SK-N-SH (cell line): ENCODE measurements at regions not wholly inside any gene's neighbourhood (a gene's known extent, or its start where the extent isn't known, plus 50 kb on each side); places are given as distances from the start of the nearest gene placed in this dataset.

Source experiments
- CHD2 ChIP-seq: fragments of 150-350 bp; IDR thresholded peaks from 2 replicates; pipeline ENCODE4 v1.6.1; 2018; ENCODE audit warnings: low read length; ENCODE audit not compliant: partially characterized antibody
- CTCF ChIP-seq: fragments of 200-600 bp; sonication (generic); IDR thresholded peaks from 2 replicates; pipeline ENCODE4 v1.6.1; 2017; ENCODE audit warnings: antibody characterized with exemption, mild to moderate bottlenecking, moderate library complexity
- ELF1 ChIP-seq: IDR thresholded peaks from 2 replicates; pipeline ENCODE4 v1.4.0; 2012
- EP300 ChIP-seq, 2 experiments: IDR thresholded peaks; 2 replicates each; pipeline versions ENCODE4 v1.4.0 to v1.6.1; 2012; ENCODE audit warnings: borderline replicate concordance in 1 of 2, low read depth in 1 of 2, low read length in 1 of 2
- EZH2phosphoT487 ChIP-seq: fragments of 200-600 bp; sonication (generic); IDR thresholded peaks from 2 replicates; pipeline ENCODE4 v1.6.1; 2017; ENCODE audit warnings: low read depth, mixed run types, mild to moderate bottlenecking, antibody characterized with exemption, moderate library complexity, borderline replicate concordance
- FOXM1 ChIP-seq: IDR thresholded peaks from 2 replicates; pipeline ENCODE4 v1.4.0; 2012; ENCODE audit warnings: low read depth, mild to moderate bottlenecking
- MAX ChIP-seq: IDR thresholded peaks from 2 replicates; pipeline ENCODE4 v1.4.0; 2012; ENCODE audit warnings: low read depth
- MXI1 ChIP-seq: IDR thresholded peaks from 2 replicates; pipeline ENCODE4 v1.6.1; 2012; ENCODE audit warnings: mild to moderate bottlenecking, low read depth, low read length, improper control_type of control experiment
- POLR2AphosphoS5 ChIP-seq: IDR thresholded peaks from 2 replicates; pipeline ENCODE4 v1.6.1; 2012; ENCODE audit warnings: low read depth, low read length
- RAD21 ChIP-seq: IDR thresholded peaks from 2 replicates; pipeline ENCODE4 v1.6.1; 2012; ENCODE audit warnings: mild to moderate bottlenecking, low read length
- REST ChIP-seq: IDR thresholded peaks from 2 replicates; pipeline ENCODE4 v1.6.1; 2012; ENCODE audit warnings: mild to moderate bottlenecking, low read depth, low read length, moderate library complexity
- SIN3A ChIP-seq: IDR thresholded peaks from 2 replicates; pipeline ENCODE4 v1.6.1; 2012; ENCODE audit warnings: low read depth, mild to moderate bottlenecking, low read length, moderate library complexity, borderline replicate concordance
- SMC3 ChIP-seq: IDR thresholded peaks from 2 replicates; pipeline ENCODE4 v1.6.1; 2012; ENCODE audit warnings: low read depth, low read length, improper control_type of control experiment
- TEAD4 ChIP-seq: IDR thresholded peaks from 2 replicates; pipeline ENCODE4 v1.4.0; 2012; ENCODE audit warnings: mild to moderate bottlenecking, borderline replicate concordance; ENCODE audit not compliant: insufficient read depth

GRCh38 chrX:96432647-96433046, 252.0 kb upstream of the DIAPH2 start:
- no peak for TF ChIP-seq SMC3
- TF ChIP-seq EP300 (IDR thresholded peaks at IDR 0.05; ENCODE audit: borderline replicate concordance in 1 of 2, low read depth in 1 of 2, low read length in 1 of 2), result no peak
- no peak for TF ChIP-seq MAX
- TF ChIP-seq CTCF, result no peak
- TF ChIP-seq TEAD4, result no peak
- TF ChIP-seq RAD21, result no peak
- TF ChIP-seq MXI1, result no peak
- TF ChIP-seq REST, result no peak
- TF ChIP-seq EZH2phosphoT487, result no peak
- no peak for TF ChIP-seq SIN3A
- TF ChIP-seq FOXM1, result no peak
- TF ChIP-seq POLR2AphosphoS5, result no peak
- no peak for TF ChIP-seq ELF1
- TF ChIP-seq CHD2, result no peak
